GM04503 (cell line): ENCODE measurements at regions not wholly inside any gene's neighbourhood (a gene's known extent, or its start where the extent isn't known, plus 50 kb on each side); places are given as distances from the start of the nearest gene placed in this dataset.

Source experiments
- DNase-seq: peaks from one replicate; pipeline ENCODE4 v3.0.0-alpha.2; 2012; ENCODE audit warnings: low read depth

DNA sequence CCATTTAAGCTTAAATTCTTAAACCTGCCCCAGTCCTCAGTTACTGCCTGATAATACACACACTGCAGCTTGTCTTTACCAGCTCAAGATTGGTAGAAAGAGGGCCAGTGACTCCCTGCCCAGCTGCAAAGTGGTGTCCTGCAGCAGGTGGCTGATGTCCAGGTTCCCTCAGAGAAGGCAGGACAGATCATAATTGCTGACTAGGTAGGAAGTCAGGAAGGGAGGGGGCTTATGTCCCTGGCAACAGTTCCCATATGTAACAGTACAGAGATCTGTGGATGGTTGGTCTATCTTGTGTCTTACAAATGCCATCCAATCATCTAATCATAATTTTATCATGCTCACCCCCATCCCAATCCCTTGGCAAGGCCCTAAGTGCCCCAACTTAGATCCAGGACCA, 492.1 kb upstream of the PPP2R3A start:
- no peak for DNase-seq

DNA sequence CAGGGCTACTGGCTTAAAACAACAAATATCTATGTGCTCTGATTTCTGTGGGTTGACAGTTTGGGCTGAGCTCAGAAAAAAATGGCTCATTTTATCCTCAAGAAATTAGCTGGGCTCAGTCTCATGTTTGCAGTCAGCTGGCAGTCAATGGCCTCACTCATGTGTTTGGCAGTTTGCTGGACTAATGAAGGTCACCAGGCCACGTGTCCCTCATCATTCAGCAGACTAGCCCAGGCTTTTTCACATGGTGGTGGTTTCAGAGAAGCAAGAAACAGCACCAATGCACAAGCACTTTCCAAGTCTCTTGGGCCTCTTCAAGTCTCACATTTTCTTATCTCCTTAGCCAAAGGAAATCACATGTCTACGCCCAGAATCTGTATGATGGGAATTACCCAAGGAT, 478.3 kb upstream of the PPP2R3A start:
- no peak for DNase-seq

DNA sequence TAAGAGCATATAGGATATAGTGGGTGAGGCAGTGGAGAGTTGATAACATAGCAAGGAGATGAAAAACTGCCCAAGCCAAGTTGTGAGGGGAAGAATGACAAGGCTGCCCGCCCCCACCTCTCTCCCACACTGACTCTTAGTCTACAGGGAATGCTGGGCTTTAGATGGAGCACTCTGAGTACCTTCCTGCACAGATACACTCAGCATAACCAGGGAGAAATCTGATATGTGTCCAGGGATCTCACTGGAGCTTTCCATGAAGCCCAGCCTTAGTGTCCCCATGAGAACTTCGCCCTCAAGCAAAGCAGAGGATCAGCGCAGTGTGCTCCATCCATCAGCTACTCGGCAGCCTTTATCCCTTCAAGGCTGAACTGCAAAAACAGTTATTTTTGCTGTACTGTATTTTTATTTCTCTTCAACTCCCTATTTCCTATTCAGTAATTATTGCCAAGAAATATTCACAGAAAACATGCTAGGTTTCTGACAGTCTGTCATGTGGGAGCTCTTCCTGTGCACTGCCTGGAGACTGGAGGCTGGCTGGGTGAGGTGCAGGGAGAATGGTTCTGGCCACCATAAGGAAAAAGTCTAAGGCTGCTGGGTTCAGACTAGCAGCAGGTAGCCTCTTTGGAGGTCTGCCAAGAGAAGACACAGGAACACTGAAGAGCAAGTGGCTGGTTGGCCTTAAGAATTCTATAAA, 475.2 kb upstream of the PPP2R3A start:
- DNase-seq = no peak

DNA sequence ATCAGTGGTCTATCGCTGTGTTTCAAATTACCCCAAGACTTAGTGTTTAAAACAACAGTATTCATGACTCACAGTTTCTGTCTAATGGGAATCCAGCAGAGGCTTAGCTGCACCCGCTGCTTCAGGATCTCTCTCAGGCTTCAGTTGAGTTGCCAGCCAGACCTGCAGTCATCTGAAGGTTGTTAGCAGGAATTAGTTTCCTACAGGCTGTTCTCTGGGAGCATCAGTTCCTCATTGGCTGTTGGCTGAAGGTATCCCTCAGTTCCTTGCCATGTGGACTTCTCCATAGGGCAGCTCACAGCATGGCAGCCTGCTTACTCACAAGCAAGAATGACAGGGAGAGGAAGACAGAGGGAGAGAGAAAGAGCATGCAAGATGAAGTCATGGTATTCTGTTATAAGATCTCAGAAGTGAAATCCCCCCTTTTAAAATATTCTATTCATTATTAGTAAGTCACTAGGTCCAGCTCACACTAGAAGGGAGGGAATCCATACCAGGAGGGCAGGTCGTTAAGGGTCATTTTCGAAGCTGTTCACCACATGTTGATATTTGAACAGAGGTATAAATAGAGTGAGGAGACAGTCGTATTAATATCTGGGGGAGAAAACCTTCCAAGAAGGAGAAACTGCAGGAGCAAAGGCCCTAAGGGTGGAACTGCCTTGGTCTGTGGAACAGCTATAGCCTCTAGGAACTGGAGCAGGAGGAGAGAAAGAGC, 473.9 kb upstream of the PPP2R3A start:
- DNase-seq = no peak

DNA sequence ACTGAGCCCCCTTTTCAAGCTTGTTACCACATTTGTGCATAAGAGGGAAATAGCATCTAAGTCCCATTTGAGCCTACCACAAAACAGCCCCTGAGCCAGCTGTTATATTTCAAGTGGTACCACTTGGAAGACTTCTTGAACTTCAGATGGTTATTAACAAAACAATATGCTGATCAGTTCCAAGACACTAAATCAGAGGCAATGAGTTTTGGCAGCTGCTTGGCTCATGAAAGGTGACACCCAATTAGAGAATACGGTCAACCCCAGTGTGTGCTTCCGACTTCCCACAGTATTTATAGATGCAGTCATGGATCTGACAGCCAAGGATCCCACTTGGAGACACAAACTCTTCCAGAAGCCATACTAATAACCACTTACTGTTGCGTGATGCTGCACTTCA, 469.6 kb upstream of the PPP2R3A start:
- no peak for DNase-seq

DNA sequence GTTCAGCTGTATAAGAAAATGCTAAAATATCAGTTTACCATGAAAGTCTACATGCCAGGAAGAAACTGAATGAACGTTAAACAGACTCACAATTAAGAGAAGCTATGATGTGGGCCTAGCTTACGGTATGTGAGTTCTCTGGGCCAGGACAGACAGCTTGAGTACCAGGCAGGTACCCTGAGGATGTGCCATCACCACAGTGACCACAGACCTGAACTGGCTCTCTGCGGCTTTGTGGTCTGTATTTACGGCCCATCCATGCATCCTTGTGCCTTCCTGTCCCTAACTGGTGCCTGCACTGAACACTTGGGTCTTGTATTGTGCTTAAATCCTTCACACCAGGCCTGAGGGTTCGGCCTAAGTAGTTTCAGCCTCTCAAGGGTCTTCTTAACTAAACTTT, 467.5 kb upstream of the PPP2R3A start:
- DNase-seq = no peak

DNA sequence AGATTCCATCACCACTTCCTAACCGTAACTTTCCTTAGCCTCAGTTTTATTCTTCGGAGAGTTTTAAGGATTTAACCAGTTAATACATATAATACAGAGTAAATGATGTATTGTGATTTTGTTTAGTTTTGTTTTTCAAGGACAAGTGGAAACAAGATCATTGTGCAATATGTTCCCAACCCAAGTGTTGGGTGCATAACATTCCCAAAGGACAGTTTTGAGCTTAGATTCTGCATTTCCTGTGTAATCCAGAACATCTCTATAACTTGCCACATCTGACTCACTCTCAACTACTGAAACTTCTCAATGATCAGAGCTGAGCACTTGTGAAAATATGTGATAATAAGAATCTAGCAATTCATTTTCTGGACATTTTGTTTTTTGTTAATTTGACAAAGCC, 466.1 kb upstream of the PPP2R3A start:
- DNase-seq = no peak

DNA sequence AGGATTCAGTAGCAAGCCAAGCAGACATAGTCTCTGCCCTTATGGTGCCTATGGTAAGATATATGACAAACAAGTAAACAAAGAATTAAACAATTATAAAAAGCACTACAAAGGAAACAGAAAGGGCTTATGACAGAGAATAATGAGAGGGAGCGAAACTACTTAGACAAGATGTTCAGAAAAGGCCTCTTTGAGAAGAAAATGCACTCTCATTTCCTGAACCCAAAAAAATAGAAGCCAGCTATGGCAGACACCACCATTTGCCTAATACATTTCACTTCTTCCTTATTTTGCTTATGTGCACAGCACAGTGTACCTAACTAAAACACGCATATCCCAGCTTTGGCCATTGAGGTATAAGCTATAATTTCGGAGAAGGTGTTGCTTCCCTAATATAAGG, 465.5 kb upstream of the PPP2R3A start:
- no peak for DNase-seq

DNA sequence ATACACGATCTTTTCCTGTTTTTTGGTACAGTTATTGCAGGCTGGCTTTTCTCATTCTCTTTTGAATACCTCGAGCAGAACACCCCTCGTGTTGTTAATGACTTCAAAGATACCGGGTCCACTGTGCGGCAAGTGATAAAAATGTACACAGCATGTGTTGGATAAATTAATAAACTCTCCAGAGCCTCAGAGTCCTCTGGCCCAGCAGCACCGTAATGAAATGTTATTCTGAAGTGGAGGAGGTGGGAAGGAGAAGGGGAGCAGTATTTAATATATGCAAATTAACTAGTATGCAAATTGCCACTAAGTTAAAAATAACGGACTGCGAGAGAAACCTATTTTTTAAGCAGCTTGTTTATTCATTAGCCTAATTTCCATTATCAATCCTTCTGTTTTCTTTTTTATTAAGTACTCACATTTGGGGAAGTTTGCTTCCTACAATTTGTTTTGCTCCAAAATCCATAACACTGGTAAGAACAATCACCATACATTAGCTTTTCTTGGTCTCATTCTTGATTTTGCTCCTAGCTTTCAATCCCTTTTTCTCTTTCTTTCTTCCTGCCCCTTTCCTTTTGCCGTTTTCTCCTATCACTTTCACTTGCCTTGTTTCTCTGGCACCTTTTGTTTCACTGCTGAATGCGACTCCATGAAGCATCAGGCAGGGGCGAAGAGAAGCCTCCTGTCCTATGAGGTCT, 462.3 kb upstream of the PPP2R3A start:
- DNase-seq = no peak

DNA sequence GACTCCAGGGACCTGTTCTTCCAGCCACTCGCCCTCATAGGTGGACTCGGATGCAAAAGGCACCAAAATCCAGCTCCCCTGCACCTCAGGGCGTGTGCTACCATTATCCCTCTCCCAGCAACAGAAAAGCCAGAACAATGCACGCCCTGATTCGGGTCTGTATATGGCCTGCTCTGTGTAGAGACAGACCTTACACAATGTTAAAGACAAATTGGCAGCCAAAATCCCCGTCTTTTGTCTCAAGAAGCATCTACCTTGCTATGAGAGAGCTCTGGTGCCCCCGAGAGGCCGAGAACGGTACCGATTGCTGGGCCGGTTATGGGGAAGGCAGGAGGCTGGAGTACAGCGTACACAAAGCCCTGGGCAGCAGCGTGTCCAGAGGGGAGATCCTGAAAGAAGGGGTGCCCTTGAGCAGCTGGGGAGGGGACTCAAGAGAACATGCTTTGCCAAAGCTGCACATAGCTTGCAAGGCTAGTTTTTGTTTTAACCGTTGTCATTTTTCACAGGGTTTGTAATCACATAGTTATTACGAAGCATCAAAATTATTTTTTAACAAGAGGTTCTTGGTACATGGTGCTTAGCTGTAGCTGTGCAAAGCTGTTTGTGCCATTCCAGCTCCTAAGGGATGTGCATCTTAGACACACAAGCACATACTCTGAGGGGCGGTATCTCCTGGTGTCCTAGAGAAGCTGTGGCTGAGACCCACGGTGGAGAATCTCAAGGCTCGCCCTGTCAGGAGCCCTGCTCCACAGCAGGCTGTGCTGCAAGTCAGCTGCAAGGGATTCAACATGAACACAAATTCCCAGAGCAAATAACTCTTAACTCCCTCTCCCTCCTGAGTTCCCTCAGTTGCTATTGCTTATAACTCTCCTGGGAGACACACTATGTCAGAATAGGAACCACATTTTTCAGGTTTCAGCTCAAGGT, 461.5 kb upstream of the PPP2R3A start:
- DNase-seq = peak; percentile 13

DNA sequence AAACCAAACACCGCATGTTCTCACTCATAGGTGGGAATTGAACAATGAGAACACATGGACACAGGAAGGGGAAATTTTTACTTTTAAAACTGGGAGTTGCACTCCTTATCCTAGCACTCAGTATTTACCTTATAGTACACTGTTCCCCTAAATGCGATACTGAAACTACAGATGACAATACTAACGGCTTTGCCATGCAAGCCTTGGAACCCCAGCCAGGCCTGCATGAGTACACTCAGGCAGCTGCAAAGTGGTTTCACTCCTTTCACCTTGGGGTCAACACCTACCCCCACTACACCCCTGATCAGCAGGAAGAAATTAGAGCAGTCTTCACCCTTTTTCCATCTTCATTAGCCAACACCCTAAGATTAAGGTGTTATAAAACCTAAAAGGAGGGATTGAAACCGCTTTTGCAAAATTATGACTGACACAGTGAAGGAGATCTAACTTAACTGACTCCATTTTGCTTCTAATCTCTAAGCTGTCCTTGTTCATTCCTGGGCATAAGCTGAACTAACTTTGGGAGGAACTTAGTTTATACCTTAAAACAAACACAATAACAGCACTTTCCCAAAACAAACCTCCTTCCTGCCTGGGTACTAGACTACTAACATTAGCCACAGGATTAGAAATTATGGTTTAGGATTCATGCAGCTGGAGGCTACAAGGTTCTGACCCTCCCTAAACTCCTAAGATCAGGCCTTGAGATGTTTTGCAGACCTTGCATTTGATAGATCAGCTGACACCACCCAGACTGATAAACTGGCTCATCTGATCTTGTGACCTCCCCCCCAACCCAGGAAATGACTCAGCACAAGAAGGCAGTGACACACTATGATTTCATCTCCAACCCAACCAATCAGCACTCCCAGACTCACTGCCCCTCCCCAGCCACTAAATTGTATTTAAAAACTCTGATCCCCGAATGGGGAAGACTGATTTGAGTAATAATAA, 452.1 kb upstream of the PPP2R3A start:
- peak; percentile 7 for DNase-seq

DNA sequence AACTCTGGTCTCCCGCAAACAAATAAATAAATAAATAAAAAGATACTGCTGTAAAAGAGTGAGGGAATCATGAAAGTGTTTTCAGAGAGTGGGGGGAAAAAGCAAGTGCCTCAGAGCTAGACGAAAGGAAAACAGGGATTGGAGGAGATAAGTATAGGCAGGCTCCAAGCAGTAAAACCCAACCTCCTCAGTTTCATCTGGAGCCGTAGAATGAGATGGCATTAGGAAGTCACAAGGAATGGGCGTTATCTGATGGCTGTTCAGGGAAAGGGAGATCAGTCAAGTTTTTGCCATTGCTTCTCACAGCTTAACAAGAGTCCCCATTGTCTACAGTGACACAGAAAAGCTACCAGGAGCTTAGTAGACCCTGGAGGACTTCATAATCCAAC, 451.5 kb upstream of the PPP2R3A start:
- DNase-seq = no peak

DNA sequence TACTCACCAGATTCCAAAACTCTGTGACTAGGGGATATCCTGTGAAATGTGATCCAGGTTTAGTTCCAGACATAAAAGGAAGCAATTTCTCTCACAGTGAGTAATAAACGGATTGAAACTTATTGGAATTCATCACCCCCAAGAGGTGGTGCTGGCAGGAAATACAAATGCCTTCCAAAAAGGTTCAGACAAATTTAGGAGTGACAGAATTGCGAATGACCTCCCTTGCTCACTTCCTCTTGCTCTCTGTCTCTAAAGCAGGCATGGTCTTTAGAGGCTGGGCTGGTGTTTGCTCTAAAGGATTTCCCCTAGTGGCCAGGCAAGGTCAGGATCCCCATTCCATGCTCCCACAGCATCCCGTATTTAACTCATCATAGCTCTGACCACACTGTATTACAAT, 449.4 kb upstream of the PPP2R3A start:
- peak; percentile 6 for DNase-seq

DNA sequence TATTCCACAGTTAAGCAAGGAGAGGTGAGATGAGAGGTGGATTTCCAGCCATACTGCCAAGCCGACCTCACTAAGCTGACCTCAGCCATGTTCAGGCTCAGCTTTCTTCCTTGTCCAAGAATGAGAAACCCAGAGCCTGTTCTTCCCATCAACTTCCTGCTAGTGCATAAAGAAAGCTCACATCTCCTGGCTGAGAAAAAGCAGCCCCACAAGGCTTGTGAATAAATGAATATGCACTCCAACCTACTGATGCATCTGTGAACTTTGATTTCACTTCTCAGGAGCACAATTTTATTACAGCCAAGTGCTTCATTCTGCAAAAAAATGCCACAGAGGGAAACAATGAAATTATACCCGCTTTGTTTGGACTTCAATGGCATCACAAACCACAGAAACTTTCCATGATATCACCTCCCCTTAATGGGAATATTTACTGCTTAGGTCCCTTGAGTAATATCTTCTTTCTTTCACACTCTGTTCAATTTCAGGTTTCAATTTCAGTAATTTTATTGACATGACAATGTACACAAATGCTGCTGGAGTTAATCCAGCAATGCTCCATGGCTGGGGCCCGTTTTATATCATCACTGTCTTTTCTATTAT, 437.0 kb upstream of the PPP2R3A start:
- DNase-seq = no peak

DNA sequence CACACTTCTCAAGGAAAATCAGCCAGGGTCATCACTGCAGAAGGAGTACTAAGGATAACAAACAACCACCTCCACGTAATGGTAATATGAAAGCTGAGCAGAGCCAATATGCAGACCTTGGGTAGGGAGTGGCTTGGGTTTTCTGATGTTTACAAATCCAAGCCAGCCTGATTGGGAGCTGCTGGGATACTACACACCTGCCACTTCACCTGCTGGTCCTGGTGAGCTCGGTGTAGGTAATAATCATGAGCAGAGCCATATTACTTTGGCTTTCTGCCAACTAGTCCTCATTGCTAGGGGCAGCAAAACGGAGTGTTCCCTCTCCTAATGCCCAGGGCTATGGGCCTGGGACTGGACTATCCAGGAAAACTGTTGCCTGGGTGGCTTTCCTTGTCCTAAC, 433.5 kb upstream of the PPP2R3A start:
- DNase-seq = no peak

DNA sequence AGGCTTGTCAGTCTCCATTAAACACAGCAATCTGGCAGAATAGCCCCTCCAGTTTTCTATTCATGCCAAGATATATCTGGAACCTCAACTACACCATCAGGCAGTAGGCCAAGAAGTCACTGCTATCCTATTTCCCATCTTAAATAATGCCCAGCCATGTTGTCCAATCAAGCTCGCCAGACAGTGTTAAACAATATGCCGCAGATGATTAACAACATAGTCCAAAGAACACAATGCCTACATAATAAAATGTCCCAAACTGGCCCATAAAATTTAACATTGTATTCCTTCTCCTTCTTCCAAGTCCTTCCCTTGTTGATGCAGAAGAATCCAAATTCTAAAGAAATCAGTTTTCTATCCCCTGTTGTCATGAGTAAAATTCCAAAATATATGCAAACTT, 427.4 kb upstream of the PPP2R3A start:
- DNase-seq = no peak

DNA sequence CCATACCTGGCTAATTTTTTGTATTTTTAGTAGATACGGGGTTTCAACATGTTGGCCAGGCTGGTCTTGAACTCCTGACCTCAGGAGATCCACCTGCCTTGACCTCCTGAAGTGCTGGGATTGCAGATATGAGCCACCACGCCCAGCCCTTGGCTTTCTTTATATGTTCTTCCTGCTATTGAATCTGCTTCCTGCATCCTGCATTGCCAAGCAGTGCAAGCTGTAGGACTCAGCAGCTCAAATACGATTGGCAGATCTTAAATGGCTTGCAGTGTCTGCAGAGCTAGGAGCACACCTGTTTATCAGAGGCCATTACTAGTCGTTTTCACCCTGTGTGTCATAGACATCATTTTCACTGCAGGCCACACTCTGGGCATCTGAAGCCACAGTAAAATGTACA, 426.2 kb upstream of the PPP2R3A start:
- no peak for DNase-seq

DNA sequence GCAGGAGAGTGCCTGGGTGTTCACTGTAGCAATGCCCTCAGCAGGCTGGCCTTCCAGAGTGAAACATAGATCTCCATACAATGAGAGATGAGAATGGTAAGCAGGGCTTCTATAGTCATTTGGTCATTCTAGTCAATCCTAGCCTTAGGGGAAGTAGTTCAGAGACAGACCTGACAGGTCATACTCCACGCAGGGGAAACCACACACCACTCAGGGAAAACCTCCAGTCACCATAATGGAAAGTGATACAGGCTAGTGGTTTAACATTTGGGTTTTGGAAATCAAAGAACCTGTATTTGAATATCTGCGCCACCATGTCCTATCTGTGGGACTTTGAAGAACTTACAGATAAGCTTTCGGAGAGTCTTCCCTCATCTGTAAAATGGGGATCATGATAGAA, 425.7 kb upstream of the PPP2R3A start:
- DNase-seq = no peak

DNA sequence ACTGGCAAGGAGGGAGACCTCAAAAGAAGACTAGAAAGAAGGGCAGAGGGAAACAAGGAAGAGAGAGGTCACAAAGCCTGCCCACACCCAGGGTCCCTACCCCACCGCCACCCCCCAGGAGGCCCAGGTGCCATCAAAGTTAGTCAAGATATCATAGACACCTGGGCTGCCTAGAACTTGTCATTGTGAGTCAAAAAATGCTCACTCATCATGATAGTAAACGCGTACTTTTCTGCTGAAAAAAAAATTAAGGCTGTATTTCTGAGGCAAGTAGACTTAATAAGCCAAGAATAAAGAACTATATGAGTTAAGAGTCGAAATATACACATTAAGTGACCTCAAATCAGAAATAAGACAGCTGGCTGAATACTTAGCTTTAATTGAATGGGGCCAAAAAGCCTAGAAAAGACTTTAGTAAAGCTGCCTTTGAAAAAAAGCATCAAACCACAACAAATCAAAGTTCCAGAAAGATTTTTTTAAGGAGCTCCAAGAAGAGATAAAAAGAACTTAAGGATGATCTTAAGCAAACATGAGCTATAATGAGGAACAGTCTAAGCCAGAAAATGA, 415.5 kb upstream of the PPP2R3A start:
- no peak for DNase-seq

DNA sequence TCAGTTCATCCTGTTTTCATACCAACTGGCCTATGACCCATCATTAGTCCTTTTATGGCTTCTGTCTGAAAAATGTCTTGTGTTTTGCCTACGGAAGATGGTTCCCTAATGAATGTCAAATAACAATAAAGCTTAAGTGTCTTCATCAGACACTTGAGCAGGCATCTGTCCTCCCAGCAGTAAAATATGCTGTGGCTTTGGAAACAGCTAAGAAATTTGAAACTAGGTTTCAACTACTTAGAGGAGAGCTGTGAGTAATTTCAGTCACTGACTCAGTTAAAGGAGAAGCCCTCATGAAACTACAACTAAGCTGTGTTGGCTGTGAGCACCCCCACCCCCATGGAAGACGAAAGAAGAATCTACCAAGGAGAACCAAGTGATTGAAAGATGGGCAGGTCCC, 409.4 kb upstream of the PPP2R3A start:
- DNase-seq = peak; percentile 59
